PC-3 (cell line): ENCODE measurements at regions not wholly inside any gene's neighbourhood (a gene's known extent, or its start where the extent isn't known, plus 50 kb on each side); places are given as distances from the start of the nearest gene placed in this dataset.

Experiments used
- ATAC-seq: fragments of 200-7000 bp; cut with Tn5 transposase; 2 replicates; pipeline ENCODE4 v1.9.1; 2020; ENCODE audit warnings: mild to moderate bottlenecking, moderate library complexity
- BruUV-seq: library from RNA; stranded (reverse); fragments of 400-500 nt; replicated peaks from 2 replicates; lab custom pipeline; 2021; lab: Mats Ljungman, UMichigan
- CTCF ChIA-PET: fragments of 300-600 bp; sonication (Branson Sonifier 250); formaldehyde crosslinking; loops from one replicate; lab custom pipeline; 2022; ENCODE audit warnings: antibody characterized with exemption; lab: Charles Lee
- POLR2A ChIA-PET: fragments of 300-600 bp; sonication (Branson Sonifier 250); formaldehyde crosslinking; loops from one replicate; lab custom pipeline; 2022; ENCODE audit warnings: antibody characterized with exemption; ENCODE audit not compliant: unreplicated experiment; lab: Charles Lee
- DNase-seq: peaks from one replicate; pipeline ENCODE4 v3.0.0-alpha.2; 2015
- H2AFZ ChIP-seq: fragments of 300-600 bp; sonication (generic); 2 replicates; pipeline ENCODE4 v1.6.0; 2016; ENCODE audit warnings: antibody characterized with exemption, low read length
- H3F3A ChIP-seq: fragments of 300-600 bp; sonication (generic); one replicate; pipeline ENCODE4 v1.6.0; 2017; ENCODE audit warnings: antibody characterized with exemption, low read length, control low read depth, mild to moderate bottlenecking; ENCODE audit not compliant: unreplicated experiment
- H3K27ac ChIP-seq: fragments of 300-600 bp; sonication (generic); 2 replicates; pipeline ENCODE4 v1.5.1; 2016; ENCODE audit warnings: mild to moderate bottlenecking, low read length
- H3K27me3 ChIP-seq: fragments of 300-600 bp; sonication (generic); 2 replicates; pipeline ENCODE4 v1.6.1; 2016; ENCODE audit warnings: low read length, mixed read lengths
- H3K36me3 ChIP-seq: fragments of 300-600 bp; sonication (generic); 2 replicates; pipeline ENCODE4 v1.6.1; 2016; ENCODE audit warnings: low read depth, mixed run types, low read length, mixed read lengths
- H3K4me1 ChIP-seq: fragments of 300-600 bp; sonication (generic); 2 replicates; pipeline ENCODE4 v1.5.1; 2016; ENCODE audit warnings: low read length; ENCODE audit not compliant: insufficient read depth
- H3K4me2 ChIP-seq: fragments of 300-600 bp; sonication (generic); 2 replicates; pipeline ENCODE4 v1.6.0; 2016; ENCODE audit warnings: low read length
- H3K4me3 ChIP-seq: fragments of 300-600 bp; sonication (generic); 2 replicates; pipeline ENCODE4 v1.5.1; 2016; ENCODE audit warnings: mild to moderate bottlenecking, low read length, mixed read lengths
- H3K79me2 ChIP-seq: fragments of 300-600 bp; sonication (generic); 2 replicates; pipeline ENCODE4 v1.6.1; 2017; ENCODE audit warnings: low read length, mixed read lengths
- H3K9ac ChIP-seq: fragments of 300-600 bp; sonication (generic); 2 replicates; pipeline ENCODE4 v1.6.0; 2016; ENCODE audit warnings: mild to moderate bottlenecking, low read length
- H3K9me2 ChIP-seq: fragments of 300-600 bp; sonication (generic); replicated peaks from 2 replicates; pipeline ENCODE4 v1.6.1; 2016; ENCODE audit warnings: mixed run types, low read length, mixed read lengths
- H3K9me3 ChIP-seq: fragments of 300-600 bp; sonication (generic); 2 replicates; pipeline ENCODE4 v1.6.1; 2016; ENCODE audit warnings: low read length, mixed read lengths
- H4K20me1 ChIP-seq: fragments of 300-600 bp; sonication (generic); 2 replicates; pipeline ENCODE4 v1.6.1; 2016; ENCODE audit warnings: low read length, mixed read lengths
- EZH2 ChIP-seq: fragments of 300-600 bp; sonication (generic); IDR thresholded peaks from one replicate; pipeline ENCODE4 v1.6.1; 2017; ENCODE audit warnings: antibody characterized with exemption, mild to moderate bottlenecking, low read length; ENCODE audit not compliant: unreplicated experiment
- EZH2phosphoT487 ChIP-seq: fragments of 300-600 bp; sonication (generic); IDR thresholded peaks from 2 replicates; pipeline ENCODE4 v1.6.1; 2018; ENCODE audit warnings: mild to moderate bottlenecking, antibody characterized with exemption, low read length, borderline replicate concordance
- intact Hi-C: fragments of 100-400 bp; cut with micrococcal nuclease; formaldehyde crosslinking; loops from 2 replicates; pipeline ENCODE4 v1.9.0; 2023
- TF ChIP-seq, protein P1 (sequence below): fragments of 300-600 bp; sonication (generic); conservative IDR thresholded peaks from 2 replicates; pipeline ENCODE4 v1.5.1; 2017; ENCODE audit warnings: antibody characterized with exemption, low read depth, mild to moderate bottlenecking, low read length

DNA sequence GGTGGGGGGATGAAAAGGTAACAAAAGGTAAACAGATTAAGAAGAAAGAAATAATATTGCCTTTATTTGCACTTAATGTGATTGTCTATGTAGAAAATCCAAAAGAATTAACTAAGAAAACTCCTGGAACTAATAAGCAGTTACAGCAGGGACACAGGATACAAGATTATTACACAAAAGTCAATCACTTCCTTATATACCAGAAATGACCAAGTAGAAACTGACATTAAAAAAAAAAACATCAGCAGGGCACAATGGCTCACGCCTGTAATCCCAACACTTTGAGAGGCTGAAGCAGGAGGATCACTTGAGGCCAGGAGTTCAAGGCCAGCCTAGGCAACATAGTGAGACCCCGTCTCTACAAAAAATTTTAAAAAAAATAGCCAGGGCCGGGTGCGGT lies 123.2 kb upstream of the RIPOR2 start:
- no peaks in the 10 kb centered on the region for H3K9me2 ChIP-seq
- H3K27me3 ChIP-seq, result no peaks in the 10 kb centered on the region
- DNase-seq (no peak), ATAC-seq (no peak)
- no peak overlapping the region for H3K27ac ChIP-seq
- intact Hi-C loops, result no loop called here
- no peaks in the 10 kb centered on the region for H3K36me3 ChIP-seq
- no peaks in the 10 kb centered on the region for H3F3A ChIP-seq
- no peaks in the 10 kb centered on the region for H4K20me1 ChIP-seq
- peaks cover 11% of the 10 kb centered on the region for H3K4me1 ChIP-seq
- H3K9me3 ChIP-seq, result no peaks in the 10 kb centered on the region
- H3K79me2 ChIP-seq, result no peaks in the 10 kb centered on the region
- H3K4me3 ChIP-seq, result no peak overlapping the region
- H3K4me2 ChIP-seq, result no peak overlapping the region
- TF ChIP-seq EZH2, result no peak
- TF ChIP-seq, protein P1, sequence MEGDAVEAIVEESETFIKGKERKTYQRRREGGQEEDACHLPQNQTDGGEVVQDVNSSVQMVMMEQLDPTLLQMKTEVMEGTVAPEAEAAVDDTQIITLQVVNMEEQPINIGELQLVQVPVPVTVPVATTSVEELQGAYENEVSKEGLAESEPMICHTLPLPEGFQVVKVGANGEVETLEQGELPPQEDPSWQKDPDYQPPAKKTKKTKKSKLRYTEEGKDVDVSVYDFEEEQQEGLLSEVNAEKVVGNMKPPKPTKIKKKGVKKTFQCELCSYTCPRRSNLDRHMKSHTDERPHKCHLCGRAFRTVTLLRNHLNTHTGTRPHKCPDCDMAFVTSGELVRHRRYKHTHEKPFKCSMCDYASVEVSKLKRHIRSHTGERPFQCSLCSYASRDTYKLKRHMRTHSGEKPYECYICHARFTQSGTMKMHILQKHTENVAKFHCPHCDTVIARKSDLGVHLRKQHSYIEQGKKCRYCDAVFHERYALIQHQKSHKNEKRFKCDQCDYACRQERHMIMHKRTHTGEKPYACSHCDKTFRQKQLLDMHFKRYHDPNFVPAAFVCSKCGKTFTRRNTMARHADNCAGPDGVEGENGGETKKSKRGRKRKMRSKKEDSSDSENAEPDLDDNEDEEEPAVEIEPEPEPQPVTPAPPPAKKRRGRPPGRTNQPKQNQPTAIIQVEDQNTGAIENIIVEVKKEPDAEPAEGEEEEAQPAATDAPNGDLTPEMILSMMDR, result no peak
- TF ChIP-seq EZH2phosphoT487, result no peak
- ChIA-PET CTCF (no interaction called here), POLR2A (interaction anchor here (0.6 kb wide), 1 partner anchor 31 kb away, joined by 3 read pairs; no protein-coding TSS in a partner anchor)
- no peak overlapping the region for H3K9ac ChIP-seq
- H2AFZ ChIP-seq, result no peak overlapping the region
- no TSS peak for BruUV-seq

DNA sequence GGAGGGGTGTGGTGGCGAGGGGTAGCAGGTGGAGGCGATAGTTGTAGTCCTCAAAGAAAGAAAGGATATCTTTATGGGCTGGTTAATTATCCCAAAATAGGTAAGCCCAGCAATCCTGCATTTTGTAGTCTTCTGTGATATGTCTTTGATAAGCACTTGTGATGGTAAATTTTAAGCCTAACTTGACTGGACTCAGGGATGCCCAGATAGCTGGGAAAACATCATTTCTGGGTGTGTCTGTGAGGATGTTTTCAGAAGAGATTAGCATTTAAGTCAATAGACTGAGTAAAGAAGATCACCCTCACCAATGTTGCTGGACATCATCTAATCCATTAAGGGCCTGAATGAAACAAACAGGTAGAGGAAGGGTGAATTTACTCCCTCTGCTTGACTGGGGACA lies 124.8 kb upstream of the RIPOR2 start:
- Histone ChIP-seq H3K9ac (no peak overlapping the region), H2AFZ (no peak overlapping the region), H3K4me3 (no peak overlapping the region), H3K4me2 (no peak overlapping the region), H3K27ac (no peak overlapping the region), H3K9me2 (no peaks in the 10 kb centered on the region), H3K27me3 (no peaks in the 10 kb centered on the region), H3K9me3 (no peaks in the 10 kb centered on the region), H3K79me2 (no peaks in the 10 kb centered on the region), H3F3A (no peaks in the 10 kb centered on the region), H3K36me3 (no peaks in the 10 kb centered on the region), H4K20me1 (no peaks in the 10 kb centered on the region), H3K4me1 (no peaks in the 10 kb centered on the region)
- TF ChIP-seq, protein P1, result no peak
- TF ChIP-seq EZH2phosphoT487, result no peak
- TF ChIP-seq EZH2, result no peak
- ChIA-PET POLR2A (no interaction called here), CTCF (no interaction called here)
- intact Hi-C loops, result no loop called here
- no peak for DNase-seq
- ATAC-seq, result no peak
- BruUV-seq, result no TSS peak

DNA sequence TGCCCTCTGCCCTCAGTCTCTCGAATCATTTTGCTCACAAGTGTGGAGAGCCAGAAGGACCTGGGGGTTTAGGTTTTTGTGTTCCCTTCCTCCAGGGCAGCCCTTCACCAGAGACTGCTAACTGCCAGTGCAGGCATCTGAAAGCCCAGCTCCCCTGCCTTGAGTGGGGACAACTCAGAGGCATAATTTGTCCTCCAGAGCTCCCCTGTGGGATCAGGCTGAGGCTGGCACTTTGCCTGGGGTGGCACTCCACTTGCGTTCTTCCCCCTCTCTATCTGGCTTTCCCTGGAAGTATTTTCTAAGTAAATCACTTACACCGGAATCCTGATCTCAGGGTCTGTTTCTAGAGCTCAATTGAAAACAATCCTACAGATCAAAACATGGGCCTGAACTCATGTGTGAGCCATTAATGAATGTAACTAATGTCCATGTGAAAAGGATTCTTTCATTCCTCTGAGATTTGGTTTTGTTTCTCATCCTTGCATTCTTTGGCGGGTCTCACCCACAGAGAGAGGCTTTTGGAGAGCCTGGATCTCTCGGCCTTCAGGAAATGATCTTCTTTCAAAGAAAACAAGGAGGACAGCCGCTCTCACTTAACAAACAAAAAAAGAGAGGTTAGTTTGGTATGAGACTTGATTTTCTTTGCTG lies 125.7 kb upstream of the RIPOR2 start:
- Histone ChIP-seq H3K36me3 (no peaks in the 10 kb centered on the region), H3K9me3 (no peaks in the 10 kb centered on the region), H3K27ac (no peak overlapping the region), H3K9me2 (no peaks in the 10 kb centered on the region), H3K4me3 (no peak overlapping the region), H3K27me3 (no peaks in the 10 kb centered on the region), H4K20me1 (no peaks in the 10 kb centered on the region), H3F3A (no peaks in the 10 kb centered on the region), H3K4me1 (no peaks in the 10 kb centered on the region), H3K4me2 (no peak overlapping the region), H3K79me2 (no peaks in the 10 kb centered on the region), H3K9ac (no peak overlapping the region), H2AFZ (no peak overlapping the region)
- ATAC-seq (no peak), DNase-seq (no peak)
- TF ChIP-seq, protein P1, result no peak
- TF ChIP-seq EZH2 (no peak), EZH2phosphoT487 (no peak)
- CTCF ChIA-PET, result no interaction called here
- intact Hi-C loops, result no loop called here
- BruUV-seq, result no TSS peak
- POLR2A ChIA-PET, result no interaction called here
